Suprapubic skin (tissue), 3 donors: ENCODE measurements at regions not wholly inside any gene's neighbourhood (a gene's known extent, or its start where the extent isn't known, plus 50 kb on each side); places are given as distances from the start of the nearest gene placed in this dataset.

Experiments
- CTCF ChIP-seq, 2 donors: fragments of 200-600 bp in 1 of 2; fragments of 450-650 bp in 1 of 2; sonication (generic) in 1 of 2; IDR thresholded peaks; one replicate each; pipeline ENCODE4 v1.5.1; 2016 to 2019; ENCODE audit warnings: antibody characterized with exemption in 2 of 2, mild to moderate bottlenecking in 1 of 2, moderate library complexity in 1 of 2
- POLR2AphosphoS5 ChIP-seq, 3 donors: sonication (generic); formaldehyde crosslinking; IDR thresholded peaks; one replicate each; pipeline ENCODE4 v1.6.1; 2017; ENCODE audit warnings: antibody characterized with exemption in 3 of 3

- TF ChIP-seq CTCF (IDR thresholded peaks at IDR 0.05), result no peak
- no peak for TF ChIP-seq POLR2AphosphoS5 (IDR thresholded peaks at IDR 0.05)
Observed at GRCh38 chr2:139380051-139380450, 599.9 kb upstream of the NXPH2 start.
